Fibroblast of the aortic adventitia (primary cell): ENCODE measurements at regions not wholly inside any gene's neighbourhood (a gene's known extent, or its start where the extent isn't known, plus 50 kb on each side); places are given as distances from the start of the nearest gene placed in this dataset.

ENCODE experiments used
- DNase-seq: peaks from one replicate; pipeline ENCODE4 v3.0.0-alpha.2; 2010; ENCODE audit warnings: low read depth
- H3K4me3 ChIP-seq: 2 replicates; pipeline ENCODE4 v1.5.1; 2011; ENCODE audit warnings: low read depth, mild to moderate bottlenecking, control low read depth, low read length, moderate library complexity
- CTCF ChIP-seq: IDR thresholded peaks from 2 replicates; pipeline ENCODE4 v1.5.1; 2011; ENCODE audit warnings: mild to moderate bottlenecking, low read length, control low read depth, inconsistent platforms; ENCODE audit not compliant: insufficient read depth

GRCh38 chr3:180383332-180384020 lies 218.5 kb upstream of the TTC14 start:
- TF ChIP-seq CTCF, result no peak
- DNase-seq, result peak; percentile 62
- no peak overlapping the region for H3K4me3 ChIP-seq

- H3K4me3 ChIP-seq, result no peak overlapping the region
- no peak for TF ChIP-seq CTCF
- no peak for DNase-seq
These were observed 211.7 kb upstream of the TTC14 start for GRCh38 chr3:180390313-180390712.

GRCh38 chr3:180391001-180391400 lies 211.0 kb upstream of the TTC14 start:
- no peak for TF ChIP-seq CTCF
- H3K4me3 ChIP-seq, result no peak overlapping the region
- peak; percentile 63 for DNase-seq

- peak; percentile 44 for DNase-seq
- TF ChIP-seq CTCF, result no peak
- no peak overlapping the region for H3K4me3 ChIP-seq
These were observed 200.7 kb upstream of the TTC14 start for GRCh38 chr3:180401226-180401625.

- no peak for TF ChIP-seq CTCF
- H3K4me3 ChIP-seq, result no peak overlapping the region
- peak; percentile 19 for DNase-seq
These were observed 199.4 kb upstream of the TTC14 start for GRCh38 chr3:180402471-180403073.

GRCh38 chr3:180403156-180403555 lies 198.8 kb upstream of the TTC14 start:
- TF ChIP-seq CTCF, result no peak
- peak; percentile 35 for DNase-seq
- no peak overlapping the region for H3K4me3 ChIP-seq
